Middle frontal gyrus (tissue), 1 donor: ENCODE measurements at regions not wholly inside any gene's neighbourhood (a gene's known extent, or its start where the extent isn't known, plus 50 kb on each side); places are given as distances from the start of the nearest gene placed in this dataset.
"Not testable (repeated sequence)": the region's sequence is repeated elsewhere in the genome, so short reads cannot be mapped to it uniquely, and the experiment has no call there.

Source experiments
- DNase-seq: peaks from one replicate; pipeline ENCODE4 v3.0.0-alpha.2; 2015; ENCODE audit warnings: low spot score; ENCODE audit errors: extremely low spot score

DNA sequence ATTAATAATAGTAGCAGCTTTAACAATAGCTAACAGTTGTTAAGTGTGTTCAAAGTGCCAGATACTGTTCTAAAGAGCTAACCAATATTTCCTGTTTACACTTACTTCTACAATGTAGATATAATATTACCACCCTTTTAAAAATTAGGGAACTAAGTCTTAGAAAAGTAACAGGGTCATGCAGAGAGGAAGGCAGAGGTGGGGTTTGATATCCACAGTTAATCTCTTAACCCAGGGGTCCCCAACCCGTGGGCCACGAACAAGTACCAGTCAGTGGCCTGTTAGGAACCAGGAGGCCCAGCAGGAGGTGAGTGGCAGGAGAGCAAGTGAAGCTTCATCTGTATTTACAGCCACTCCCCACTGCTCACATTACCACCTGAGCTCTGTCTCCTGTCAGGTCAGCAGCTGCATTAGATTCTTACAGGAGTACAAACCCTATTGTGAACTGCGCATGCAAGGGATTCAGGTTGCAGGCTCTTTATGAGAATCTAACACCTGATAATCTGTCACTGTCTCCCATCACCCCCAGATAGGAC is 89.1 kb downstream of the ACTL7B start:
- DNase-seq: no peak

DNA sequence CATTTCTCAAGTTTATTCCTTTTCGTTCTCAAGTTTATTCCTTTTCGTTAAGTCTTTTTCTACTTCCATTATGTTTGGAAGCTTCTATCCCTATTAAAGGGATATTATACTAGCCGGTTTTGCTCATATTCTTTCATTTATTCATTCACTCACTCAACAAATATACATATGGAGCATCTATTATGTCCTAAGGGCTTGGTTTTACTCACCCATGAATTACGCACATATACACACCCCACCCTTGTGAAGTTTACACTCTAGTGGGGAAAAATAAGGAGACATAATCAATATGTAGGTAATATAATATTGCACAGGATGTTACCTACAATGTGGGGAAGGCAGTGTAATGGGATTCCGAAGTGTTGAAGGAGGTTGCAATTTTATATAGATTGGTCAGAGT is 90.5 kb downstream of the ACTL7B start:
- DNase-seq: no peak

DNA sequence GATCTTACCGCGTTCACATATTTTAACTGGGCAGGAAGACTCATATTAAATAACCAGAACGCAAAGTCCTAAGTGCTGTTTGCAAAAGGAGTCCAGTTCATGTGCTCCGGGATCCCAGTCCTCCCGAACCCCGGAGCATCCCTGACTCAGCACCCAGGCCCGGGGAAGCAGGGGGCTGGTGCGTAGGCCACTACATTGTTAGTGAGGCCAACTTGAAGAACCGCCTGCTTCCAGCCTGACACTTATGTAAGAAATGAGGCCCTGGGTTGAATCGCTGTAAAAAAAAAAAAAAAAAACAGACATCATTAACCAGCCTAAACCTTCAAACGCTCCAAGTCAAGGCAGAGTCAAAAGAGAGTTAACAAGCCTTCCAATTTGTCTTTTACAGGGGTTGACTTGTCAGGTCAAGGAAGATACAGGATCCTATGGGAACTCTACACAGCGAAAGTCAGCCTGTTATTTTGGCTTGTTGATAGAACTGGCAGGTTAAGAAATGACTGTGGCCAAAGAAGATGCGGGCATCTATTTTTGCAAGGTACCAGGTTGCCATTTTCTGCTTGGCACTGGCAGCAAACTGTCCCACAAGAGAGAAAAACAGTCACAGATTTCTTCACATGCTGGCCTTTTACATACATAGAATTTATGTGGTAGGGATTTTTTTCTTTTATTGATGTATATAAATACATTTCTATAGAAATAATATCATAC is 93.3 kb downstream of the ACTL7B start:
- DNase-seq: no peak

DNA sequence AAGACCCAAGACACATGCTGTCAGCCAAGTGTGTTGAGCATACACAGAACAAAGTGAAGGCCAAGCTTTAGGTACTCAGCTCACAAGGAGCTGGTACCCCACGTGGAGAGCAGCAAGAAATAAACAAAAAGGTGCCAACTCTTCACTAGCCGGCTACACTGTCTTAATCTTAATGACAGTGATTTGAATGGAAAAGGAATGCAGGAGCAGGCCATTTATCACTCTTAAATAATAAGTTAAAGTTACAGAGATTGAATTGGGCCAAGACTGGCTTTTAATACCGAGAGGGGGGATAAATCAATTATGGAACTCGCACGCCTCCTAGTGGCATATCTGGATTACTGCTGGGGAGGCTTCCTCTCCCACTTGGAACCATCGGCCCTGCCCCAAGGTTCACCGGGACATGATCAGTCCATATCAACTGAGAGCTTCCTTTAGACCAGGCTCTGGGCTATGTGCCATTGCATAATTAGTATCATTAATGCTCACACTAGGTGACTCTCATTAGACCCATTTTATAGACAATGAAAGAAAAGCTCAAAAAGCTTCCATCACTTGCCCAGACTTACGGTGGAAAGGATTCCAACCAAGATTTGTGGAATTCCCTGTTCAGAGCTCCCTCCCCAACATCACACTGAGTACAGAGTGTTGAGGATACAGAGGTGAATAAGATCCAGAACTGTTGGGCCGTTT is 94.0 kb downstream of the ACTL7B start:
- DNase-seq: peak; percentile 14

DNA sequence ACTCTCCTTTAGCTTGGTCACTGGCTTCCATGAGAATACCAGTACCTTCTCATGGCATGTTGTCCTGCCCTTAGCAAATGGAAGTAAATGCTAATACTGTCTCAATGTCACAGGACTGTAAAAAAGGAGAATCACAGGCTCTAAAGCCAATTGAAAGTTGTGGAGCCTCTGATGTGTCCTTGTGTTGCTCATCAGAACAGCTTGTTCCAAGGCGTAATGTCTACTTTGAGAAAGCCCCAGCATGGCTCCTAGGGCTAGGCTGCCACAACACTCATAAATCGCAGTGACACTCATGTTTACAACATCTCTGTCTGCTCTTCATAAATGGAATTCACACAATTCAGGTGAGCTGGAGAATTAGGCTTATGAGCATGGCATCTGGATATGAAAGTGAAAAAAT is 94.9 kb downstream of the ACTL7B start:
- no peak for DNase-seq

DNA sequence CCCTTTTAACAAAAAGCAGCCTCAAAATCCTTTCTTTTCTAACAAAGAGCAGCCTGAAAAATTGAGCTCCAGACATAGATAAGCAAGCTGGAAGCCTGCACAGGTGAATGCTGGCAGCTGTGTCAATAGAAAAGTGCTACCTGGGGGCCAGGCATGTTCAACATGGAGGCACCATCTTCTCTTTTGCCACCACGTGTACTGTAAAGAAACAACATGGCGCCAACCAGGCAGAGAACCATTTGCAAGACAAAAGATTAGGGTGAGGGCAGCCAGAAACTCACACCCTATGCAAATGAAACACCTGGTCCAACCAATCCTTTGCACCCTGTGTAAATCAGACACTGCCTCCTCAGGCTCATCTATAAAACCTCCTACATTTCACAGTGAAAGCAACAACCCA is 96.0 kb downstream of the ACTL7B start:
- no peak for DNase-seq

DNA sequence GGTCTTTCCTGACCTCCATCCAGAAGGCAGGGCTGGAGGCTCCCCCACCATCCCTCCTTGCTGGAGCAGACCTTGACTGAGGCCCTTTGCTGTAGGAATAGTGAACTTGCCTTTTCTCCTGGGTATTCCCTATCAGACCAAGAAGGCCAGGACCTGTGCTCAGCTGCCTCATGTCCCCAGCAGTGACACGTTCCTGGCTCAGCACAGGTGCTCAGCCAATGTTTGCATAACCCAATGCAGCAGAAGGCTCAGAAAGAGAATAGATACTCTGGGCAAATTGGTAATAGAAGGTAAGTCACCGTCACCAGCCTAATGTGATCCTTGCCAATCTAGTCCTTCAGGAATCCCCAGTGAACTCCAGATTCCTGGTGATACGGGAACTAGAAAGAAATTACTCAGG is 96.4 kb downstream of the ACTL7B start:
- no peak for DNase-seq

DNA sequence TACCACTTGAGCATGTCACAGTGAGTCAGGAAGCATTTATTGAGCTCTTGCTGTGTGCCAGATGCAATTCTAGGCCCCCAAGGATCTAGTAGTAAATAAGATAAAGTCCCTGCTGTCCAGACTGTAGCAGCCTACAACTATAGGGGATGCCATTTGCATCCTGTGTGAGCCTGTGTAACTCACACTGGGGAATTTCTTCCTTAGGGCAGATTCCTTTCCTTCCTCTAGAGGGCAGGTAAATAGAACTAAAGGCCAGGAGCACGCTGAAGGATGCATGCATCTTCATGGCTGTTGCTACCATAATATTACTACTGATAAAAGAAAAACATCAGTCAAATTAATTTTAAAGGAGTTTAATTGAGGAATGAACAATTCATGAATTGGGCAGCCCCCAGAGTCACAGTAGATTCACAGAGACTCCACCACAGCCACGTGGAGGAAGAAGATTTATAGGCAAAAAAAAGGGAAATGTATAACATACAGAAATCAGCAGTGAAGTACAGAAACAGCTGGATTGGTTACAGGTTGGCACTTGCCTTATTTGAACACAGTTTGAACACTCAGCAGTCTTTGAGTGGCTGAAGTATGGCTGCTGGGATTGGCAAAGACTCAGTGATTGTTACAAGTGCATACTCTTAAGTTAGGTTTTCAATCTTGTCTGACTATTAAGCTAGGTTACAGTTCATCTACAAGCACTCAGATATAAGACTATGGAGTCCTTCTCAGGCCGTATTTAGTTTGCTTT is 98.9 kb downstream of the ACTL7B start:
- DNase-seq: no peak

DNA sequence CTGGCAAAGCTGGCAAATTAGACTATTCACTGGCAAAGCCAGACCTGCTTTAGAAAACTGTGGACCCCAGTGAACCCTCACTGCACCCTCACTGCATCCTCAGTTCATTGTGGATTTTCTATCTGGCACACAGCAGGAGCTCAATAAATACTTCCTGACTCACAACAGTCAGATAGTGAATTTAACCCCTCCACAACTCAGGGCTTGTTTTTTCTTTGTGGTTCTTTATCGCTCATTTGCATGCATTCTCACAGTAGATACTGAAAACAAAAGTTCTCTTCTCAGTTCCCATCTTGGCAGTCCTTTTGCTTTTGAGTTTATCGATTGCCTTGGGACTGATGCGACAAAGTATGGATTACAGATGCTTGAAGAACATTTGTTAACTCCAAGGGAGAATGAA is 99.8 kb downstream of the ACTL7B start:
- DNase-seq: no peak

DNA sequence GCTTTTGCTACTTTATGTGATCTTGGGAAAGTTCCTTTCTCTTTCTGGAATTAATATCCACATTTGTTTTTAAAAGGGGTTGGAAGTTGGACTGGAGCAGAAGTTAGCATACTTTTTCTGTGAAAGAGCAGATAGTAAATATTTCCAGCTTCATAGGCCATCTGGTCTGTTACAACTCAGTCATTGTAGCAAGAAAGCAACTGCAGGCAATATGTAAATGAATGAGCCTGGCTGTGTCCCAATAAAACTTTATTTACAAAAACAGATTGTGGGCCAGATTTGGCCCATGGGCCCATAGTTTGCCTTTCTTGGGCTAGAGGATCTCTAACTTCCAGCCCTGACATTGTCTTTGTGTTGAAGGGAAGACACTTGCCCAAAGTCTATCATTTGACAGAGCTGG is 104.4 kb downstream of the ACTL7B start:
- no peak for DNase-seq

DNA sequence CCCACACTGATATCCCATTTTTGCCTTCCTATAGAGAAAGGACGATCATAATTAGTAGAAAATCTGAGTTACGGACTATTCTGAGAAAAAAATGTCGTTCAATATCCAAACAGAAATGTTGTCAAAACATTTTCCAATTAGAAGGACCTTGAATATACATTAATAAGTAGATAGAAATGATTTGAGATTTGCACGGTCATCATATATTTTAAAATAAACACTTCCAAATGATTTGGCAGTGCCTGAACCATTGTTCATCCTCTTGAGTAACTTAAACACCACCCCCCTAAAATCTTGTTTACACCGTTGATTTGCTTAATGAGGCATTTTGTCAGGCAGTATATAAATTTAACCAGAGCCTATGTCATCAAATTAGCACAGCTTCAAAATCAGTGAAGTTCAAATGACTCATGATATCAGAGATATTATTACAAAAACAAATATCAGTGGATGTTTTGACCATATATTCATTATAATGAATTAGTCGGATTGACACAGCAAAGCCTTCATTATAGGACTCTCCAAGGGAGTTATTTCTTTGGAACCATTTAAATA is 105.0 kb downstream of the ACTL7B start:
- no peak for DNase-seq

DNA sequence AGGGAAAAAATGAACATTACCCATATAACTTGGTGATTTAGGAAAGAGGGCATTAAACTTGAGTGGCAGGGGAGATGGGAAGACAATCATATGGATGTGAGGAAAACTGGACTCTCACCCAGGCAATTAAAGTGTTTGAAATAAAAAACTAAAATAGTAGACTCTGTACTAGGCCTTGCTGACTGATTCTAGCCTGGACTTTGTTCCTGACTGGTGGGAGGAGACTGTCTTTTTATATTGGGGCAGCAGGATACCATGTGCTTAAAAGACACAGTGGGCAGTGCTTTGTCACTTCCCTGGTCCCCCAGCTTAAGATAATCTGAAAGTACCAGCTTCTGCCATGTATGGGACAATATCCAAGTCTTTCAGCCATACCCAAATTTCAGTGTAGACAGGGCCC is 107.0 kb downstream of the ACTL7B start:
- no peak for DNase-seq

DNA sequence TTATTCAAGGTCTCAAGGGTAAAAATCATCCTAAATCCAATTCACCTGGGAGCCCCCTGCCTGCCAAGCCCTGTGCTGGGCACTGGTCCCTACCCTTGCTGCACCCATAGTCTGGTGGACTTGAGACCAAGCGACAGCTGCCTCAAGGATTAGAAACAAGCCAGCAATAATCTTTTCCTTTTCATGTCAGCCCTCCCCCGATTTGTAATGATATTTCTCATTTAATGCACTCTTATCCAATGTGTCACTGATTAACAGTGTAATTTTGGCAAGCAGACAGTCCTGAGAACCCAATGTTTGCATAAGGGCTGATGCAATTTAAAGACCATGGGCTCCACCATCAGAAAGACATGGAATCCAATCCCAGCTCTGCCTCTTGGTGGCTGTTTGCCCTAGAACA is 108.9 kb downstream of the ACTL7B start:
- no peak for DNase-seq

DNA sequence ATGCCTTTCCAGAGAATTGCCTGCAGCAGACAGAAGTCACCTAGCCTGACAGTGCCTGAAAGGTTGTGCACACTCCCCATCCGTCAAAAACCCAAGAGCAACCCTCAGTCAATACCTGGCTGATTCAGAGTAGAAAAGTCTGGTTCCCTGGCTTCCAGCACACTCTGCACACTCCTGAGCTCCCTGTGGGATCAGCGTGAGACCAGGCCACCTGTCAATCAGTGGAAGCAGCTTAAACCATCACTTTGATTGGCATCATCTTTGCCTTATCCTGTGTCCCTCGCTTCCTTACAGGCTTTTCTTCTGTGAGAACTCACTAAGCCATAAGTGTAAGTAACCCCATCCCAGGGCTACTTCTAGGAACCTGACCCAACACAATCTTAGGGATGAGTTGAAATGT is 109.8 kb downstream of the ACTL7B start:
- no peak for DNase-seq

DNA sequence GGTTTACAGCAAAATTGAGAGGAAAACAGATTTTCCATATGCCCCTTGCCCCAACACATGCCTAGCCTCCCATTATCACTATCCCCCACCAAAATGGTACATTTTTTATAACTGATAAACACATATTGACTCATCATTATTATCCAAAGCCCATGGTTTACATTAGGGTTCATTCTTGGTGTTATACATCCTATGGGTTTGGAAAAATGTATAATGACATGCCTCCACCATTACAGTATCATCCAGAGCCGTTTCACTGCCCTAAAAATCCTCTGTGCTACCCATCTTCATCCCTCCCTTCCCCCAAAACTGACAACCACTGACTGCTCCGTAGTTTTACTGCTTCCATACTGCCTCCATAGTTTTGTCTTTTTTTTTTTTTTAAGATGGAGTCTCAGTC is 111.1 kb downstream of the ACTL7B start:
- no peak for DNase-seq

DNA sequence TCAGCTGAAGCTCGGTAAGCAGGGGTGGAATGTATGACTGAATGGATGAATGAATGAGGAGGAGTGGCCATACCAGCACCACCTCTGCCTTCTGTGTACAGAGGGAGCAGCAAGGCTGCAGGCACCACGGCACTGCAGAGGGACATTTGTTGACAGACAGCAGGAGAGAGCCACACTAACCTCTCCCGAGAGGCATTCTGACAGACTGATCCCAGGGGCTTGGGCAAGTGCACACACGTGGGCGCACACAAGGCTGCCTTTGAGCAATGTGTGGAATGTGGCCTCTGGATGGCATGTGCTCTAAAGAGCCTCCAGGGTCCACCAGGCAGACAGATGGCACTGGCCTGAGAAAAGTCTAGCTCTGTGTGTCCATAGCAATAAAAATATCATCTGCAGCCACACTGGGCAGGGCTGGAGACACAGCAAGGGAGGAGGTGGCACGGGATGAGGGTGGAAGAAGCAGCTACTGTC is 111.8 kb downstream of the ACTL7B start:
- no peak for DNase-seq

DNA sequence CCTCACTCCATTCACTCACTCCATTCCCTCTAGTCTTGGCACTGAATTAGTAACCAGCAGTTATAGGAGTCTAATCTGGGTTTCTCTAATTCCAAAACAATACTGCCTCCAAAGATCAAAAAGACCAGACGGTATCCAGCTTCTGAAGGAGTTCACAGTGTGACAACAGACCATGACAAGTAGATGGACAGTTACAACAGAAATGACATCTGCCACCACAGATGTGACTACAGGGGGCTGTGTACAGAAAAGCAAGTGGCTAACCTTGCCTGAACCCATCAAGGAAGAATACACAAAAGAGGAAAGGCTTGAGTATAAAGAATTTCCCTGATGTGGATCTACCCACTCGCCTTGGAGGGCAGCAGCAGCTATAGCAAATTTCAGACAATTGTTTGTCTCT is 112.4 kb downstream of the ACTL7B start:
- DNase-seq: no peak

DNA sequence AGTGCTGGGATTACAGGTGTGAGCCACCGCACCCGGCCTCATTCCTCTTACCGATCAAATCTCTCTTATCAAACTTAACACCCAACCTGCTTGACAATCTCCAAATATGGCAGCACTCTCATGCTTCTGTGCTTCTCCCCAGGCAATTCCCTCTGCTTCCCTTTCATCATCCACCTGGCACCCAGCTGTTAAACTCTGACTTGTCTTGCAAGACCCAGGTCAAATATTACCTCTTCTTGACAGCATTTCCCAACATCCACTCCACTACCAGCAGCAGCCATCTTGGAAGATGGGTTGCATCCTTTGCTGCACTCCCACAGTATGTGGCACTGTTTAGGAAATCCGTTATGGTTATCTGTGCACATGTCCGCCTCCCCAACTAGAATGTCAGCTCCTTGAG is 113.6 kb downstream of the ACTL7B start:
- DNase-seq: no peak

DNA sequence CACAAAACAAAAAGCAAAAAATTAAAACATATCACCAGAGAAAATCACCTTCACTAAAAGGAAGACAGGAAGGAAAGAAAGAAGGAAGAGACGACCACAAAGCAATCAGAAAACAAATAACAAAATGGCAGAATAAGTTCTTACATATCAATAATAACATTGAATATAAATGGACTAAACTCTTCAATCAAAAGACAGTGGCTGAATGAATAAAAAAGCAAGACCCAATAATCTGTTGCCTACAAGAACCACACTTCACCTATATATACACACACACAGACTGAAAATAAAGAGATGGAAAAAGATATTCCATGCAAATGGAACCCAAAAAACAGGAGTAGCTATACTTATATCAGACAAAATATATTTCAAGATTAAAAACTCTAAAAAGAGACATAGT is 124.5 kb downstream of the ACTL7B start:
- DNase-seq: not testable (repeated sequence)

DNA sequence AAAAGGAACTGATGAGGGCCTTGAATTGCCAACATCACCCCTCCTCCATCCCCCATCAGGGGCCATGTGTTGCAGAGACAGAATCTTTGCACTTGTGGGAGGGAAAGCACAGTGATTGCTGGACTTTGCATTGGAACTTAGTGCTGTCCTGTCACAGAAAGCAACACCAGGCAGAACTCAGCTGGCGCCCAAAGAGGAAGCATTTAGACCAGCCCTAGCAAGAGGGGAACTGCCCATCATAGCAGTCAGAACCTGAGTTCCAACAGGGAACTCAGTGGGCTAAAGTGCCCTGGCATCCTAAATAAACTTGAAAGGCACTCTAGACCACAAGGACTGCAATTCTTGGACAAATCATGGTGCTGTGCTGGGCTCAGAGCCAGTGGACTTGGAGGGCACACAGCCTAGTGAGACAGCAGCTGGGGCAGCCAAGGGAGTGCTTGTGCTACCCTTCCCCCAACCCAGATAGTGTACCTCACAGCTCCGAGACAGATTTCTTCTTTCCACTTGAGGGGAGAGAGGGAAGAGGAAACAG is 128.1 kb downstream of the ACTL7B start:
- peak; percentile 18 for DNase-seq

DNA sequence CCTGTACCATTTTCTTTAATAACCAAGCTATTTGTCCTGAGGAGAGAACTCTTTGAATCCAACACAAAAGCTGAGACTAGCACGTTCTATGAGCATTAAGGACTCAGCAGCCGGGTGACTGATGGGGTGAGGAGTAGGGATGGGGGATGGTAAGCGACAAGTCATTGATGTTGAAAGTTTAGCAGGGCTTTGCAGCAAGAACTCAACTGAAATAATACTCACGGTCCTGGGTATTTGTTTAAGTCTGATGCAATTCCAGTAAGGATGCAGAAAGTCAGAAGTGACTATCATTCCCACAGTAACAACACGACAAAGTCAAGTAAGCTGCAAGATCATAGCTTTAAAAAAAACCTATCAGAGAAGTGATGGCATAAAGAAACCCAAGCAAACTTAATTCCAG is 131.1 kb downstream of the ACTL7B start:
- no peak for DNase-seq

DNA sequence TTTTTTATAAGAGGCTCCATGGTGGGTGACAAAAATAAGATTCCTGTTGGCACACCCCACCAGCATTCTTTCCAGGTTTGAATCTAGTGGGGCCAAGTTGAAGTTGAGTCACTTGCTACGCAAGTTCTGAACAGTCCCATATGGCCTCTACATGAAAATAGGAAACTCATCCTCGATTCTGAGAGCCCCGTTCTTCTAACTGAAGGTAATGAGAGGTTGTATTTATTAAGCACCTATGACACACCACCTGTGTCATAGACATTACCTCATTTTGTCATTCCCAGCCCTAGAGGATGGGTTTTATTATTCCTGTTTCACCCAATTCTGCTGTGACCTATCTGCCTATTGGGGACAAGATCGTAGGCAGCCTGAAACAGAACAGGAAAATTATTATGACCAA is 131.7 kb downstream of the ACTL7B start:
- DNase-seq: no peak
